ENCODE measurements at regions not wholly inside any gene's neighbourhood (a gene's known extent, or its start where the extent isn't known, plus 50 kb on each side); places are given as distances from the start of the nearest gene placed in this dataset.

- TF ChIP-seq, protein P1, sequence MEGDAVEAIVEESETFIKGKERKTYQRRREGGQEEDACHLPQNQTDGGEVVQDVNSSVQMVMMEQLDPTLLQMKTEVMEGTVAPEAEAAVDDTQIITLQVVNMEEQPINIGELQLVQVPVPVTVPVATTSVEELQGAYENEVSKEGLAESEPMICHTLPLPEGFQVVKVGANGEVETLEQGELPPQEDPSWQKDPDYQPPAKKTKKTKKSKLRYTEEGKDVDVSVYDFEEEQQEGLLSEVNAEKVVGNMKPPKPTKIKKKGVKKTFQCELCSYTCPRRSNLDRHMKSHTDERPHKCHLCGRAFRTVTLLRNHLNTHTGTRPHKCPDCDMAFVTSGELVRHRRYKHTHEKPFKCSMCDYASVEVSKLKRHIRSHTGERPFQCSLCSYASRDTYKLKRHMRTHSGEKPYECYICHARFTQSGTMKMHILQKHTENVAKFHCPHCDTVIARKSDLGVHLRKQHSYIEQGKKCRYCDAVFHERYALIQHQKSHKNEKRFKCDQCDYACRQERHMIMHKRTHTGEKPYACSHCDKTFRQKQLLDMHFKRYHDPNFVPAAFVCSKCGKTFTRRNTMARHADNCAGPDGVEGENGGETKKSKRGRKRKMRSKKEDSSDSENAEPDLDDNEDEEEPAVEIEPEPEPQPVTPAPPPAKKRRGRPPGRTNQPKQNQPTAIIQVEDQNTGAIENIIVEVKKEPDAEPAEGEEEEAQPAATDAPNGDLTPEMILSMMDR (IDR thresholded peaks at IDR 0.05): no peak
- no peak for TF ChIP-seq POLR2A (IDR thresholded peaks at IDR 0.05)
Observed at GRCh38 chr4:147423229-147423628, 57.7 kb upstream of the EDNRA start.
